IMR-90 (cell line): ENCODE measurements at regions not wholly inside any gene's neighbourhood (a gene's known extent, or its start where the extent isn't known, plus 50 kb on each side); places are given as distances from the start of the nearest gene placed in this dataset.
A peak's percentile ranks its signal among the peaks of the same experiment; 100 is the strongest.

ENCODE experiments used
- ATAC-seq: fragments of 200-7000 bp; cut with Tn5 transposase; 2 replicates; pipeline ENCODE4 v1.9.1; 2020; ENCODE audit warnings: low read depth, mild to moderate bottlenecking, moderate library complexity
- BruUV-seq: library from RNA; stranded (reverse); fragments of 400-500 nt; replicated peaks from 2 replicates; lab custom pipeline; 2021; lab: Mats Ljungman, UMichigan
- CTCF ChIA-PET: fragments of 300-600 bp; formaldehyde crosslinking; extraction: SDS; loops from one replicate; lab custom pipeline; 2021; ENCODE audit warnings: antibody characterized with exemption; lab: Yijun Ruan, JAX
- POLR2A ChIA-PET: fragments of 300-600 bp; sonication (Branson Sonifier 250); formaldehyde crosslinking; loops from one replicate; lab custom pipeline; 2022; ENCODE audit warnings: antibody characterized with exemption; ENCODE audit not compliant: unreplicated experiment; lab: Charles Lee
- DNase-seq: peaks from one replicate; pipeline ENCODE4 v3.0.0; 2013
- H2AFZ ChIP-seq: replicated peaks from 2 replicates; pipeline ENCODE3; 2013; ENCODE audit warnings: low read length, mild to moderate bottlenecking; ENCODE audit not compliant: poor library complexity
- H2AK5ac ChIP-seq: 2 replicates; pipeline ENCODE4 v1.6.1; 2013; ENCODE audit warnings: low read depth, low read length, inconsistent platforms
- H2AK9ac ChIP-seq: replicated peaks from 2 replicates; pipeline ENCODE3; 2013; ENCODE audit warnings: mild to moderate bottlenecking, low read depth, low read length, moderate library complexity; ENCODE audit not compliant: poor library complexity
- H2BK120ac ChIP-seq: 2 replicates; pipeline ENCODE4 v1.6.1; 2013; ENCODE audit warnings: low read depth, low read length, inconsistent platforms
- H2BK15ac ChIP-seq: 3 replicates; pipeline ENCODE4 v1.6.1; 2013; ENCODE audit warnings: low read depth, low read length, inconsistent platforms
- H2BK20ac ChIP-seq: 2 replicates; pipeline ENCODE4 v1.6.1; 2013; ENCODE audit warnings: low read depth, mild to moderate bottlenecking, inconsistent platforms, low read length, moderate library complexity
- H2BK5ac ChIP-seq: 2 replicates; pipeline ENCODE4 v1.6.1; 2013; ENCODE audit warnings: mild to moderate bottlenecking, low read depth, low read length, inconsistent platforms; ENCODE audit not compliant: poor library complexity, severe bottlenecking
- H3K14ac ChIP-seq: replicated peaks from 2 replicates; pipeline ENCODE4 v1.6.1; 2013; ENCODE audit warnings: low read depth, low read length, inconsistent platforms
- H3K18ac ChIP-seq: 2 replicates; pipeline ENCODE4 v1.6.1; 2013; ENCODE audit warnings: low read depth, low read length, control low read depth
- H3K23ac ChIP-seq: 2 replicates; pipeline ENCODE4 v1.6.1; 2013; ENCODE audit warnings: low read depth, low read length, inconsistent platforms
- H3K27ac ChIP-seq: 2 replicates; pipeline ENCODE4 v1.5.1; 2013; ENCODE audit warnings: mild to moderate bottlenecking, control low read depth, low read length; ENCODE audit not compliant: insufficient read depth
- H3K27me3 ChIP-seq: 2 replicates; pipeline ENCODE4 v1.6.1; 2013; ENCODE audit warnings: low read length; ENCODE audit not compliant: control insufficient read depth, insufficient read depth
- H3K36me3 ChIP-seq: 2 replicates; pipeline ENCODE4 v1.6.1; 2013; ENCODE audit warnings: low read length, mixed read lengths; ENCODE audit not compliant: control insufficient read depth, insufficient read depth
- H3K4ac ChIP-seq: 2 replicates; pipeline ENCODE4 v1.6.1; 2013; ENCODE audit warnings: low read depth, low read length, inconsistent platforms
- H3K4me1 ChIP-seq: 2 replicates; pipeline ENCODE4 v1.6.1; 2013; ENCODE audit warnings: low read length, mixed read lengths; ENCODE audit not compliant: control insufficient read depth, insufficient read depth
- H3K4me2 ChIP-seq: 2 replicates; pipeline ENCODE4 v1.6.1; 2013; ENCODE audit warnings: low read depth, mild to moderate bottlenecking, control low read depth, low read length, moderate library complexity
- H3K4me3 ChIP-seq: 2 replicates; pipeline ENCODE4 v1.5.1; 2013; ENCODE audit warnings: low read depth, mild to moderate bottlenecking, control low read depth, low read length, moderate library complexity; ENCODE audit not compliant: insufficient read depth
- H3K56ac ChIP-seq: 2 replicates; pipeline ENCODE4 v1.6.1; 2013; ENCODE audit warnings: low read length, inconsistent platforms; ENCODE audit not compliant: insufficient read depth; ENCODE audit errors: extremely low read depth
- H3K79me1 ChIP-seq, 2 experiments: 2 replicates each; pipeline ENCODE4 v1.6.1; 2013; ENCODE audit warnings: low read length in 2 of 2, inconsistent platforms in 1 of 2, low read depth in 1 of 2
- H3K9ac ChIP-seq: 2 replicates; pipeline ENCODE4 v1.6.1; 2013; ENCODE audit warnings: low read depth, low read length, control low read depth
- H3K9me1 ChIP-seq: 2 replicates; pipeline ENCODE4 v1.6.1; 2013; ENCODE audit warnings: low read length, inconsistent platforms; ENCODE audit not compliant: insufficient read depth
- H3K9me3 ChIP-seq: 2 replicates; pipeline ENCODE4 v1.6.1; 2013; ENCODE audit warnings: low read length; ENCODE audit not compliant: control insufficient read depth, insufficient read depth
- H4K20me1 ChIP-seq: 2 replicates; pipeline ENCODE4 v1.6.1; 2013; ENCODE audit warnings: low read length, inconsistent platforms; ENCODE audit not compliant: insufficient read depth
- H4K5ac ChIP-seq: 2 replicates; pipeline ENCODE4 v1.6.1; 2013; ENCODE audit warnings: mild to moderate bottlenecking, low read depth, low read length, control low read depth
- H4K8ac ChIP-seq, 2 experiments: 2 replicates each; pipeline ENCODE4 v1.6.1; 2013; ENCODE audit warnings: low read depth in 2 of 2, low read length in 2 of 2, control low read depth in 1 of 2, inconsistent platforms in 1 of 2
- H4K91ac ChIP-seq: 2 replicates; pipeline ENCODE4 v1.6.1; 2013; ENCODE audit warnings: low read depth, low read length, inconsistent platforms; ENCODE audit not compliant: insufficient read depth
- MAFK ChIP-seq: IDR thresholded peaks from 2 replicates; pipeline ENCODE4 v1.6.1; 2012; ENCODE audit warnings: low read depth, low read length, improper control_type of control experiment
- POLR2A ChIP-seq: IDR thresholded peaks from 2 replicates; pipeline ENCODE4 v1.6.1; 2012; ENCODE audit warnings: mild to moderate bottlenecking, low read depth, low read length
- WGBS, 2 experiments: methylation state at CpG; one replicate each; pipeline versions ENCODE4 v1.1.5 to v1.1.7; 2013; ENCODE audit warnings: missing lambda C conversion rate in 2 of 2; ENCODE audit not compliant: insufficient read length in 1 of 2; ENCODE audit errors: extremely low coverage in 2 of 2; 5-methylcytosine and 5-hydroxymethylcytosine counted together
- dilution Hi-C: fragments of 300-500 bp; cut with HindIII; formaldehyde crosslinking; loops from one replicate; pipeline ENCODE4 v1.14.3; 2018; ENCODE audit warnings: low sequenced_read_pairs; ENCODE audit not compliant: unreplicated experiment
- in situ Hi-C: fragments of 300-500 bp; cut with MboI; formaldehyde crosslinking; loops from 3 replicates; pipeline ENCODE4 v1.14.3; 2019; ENCODE audit warnings: low sequenced_read_pairs, inconsistent platforms, mixed read lengths
- intact Hi-C: fragments of 100-400 bp; cut with micrococcal nuclease; formaldehyde crosslinking; loops from 2 replicates; pipeline ENCODE4 v1.10.0; 2022

DNA sequence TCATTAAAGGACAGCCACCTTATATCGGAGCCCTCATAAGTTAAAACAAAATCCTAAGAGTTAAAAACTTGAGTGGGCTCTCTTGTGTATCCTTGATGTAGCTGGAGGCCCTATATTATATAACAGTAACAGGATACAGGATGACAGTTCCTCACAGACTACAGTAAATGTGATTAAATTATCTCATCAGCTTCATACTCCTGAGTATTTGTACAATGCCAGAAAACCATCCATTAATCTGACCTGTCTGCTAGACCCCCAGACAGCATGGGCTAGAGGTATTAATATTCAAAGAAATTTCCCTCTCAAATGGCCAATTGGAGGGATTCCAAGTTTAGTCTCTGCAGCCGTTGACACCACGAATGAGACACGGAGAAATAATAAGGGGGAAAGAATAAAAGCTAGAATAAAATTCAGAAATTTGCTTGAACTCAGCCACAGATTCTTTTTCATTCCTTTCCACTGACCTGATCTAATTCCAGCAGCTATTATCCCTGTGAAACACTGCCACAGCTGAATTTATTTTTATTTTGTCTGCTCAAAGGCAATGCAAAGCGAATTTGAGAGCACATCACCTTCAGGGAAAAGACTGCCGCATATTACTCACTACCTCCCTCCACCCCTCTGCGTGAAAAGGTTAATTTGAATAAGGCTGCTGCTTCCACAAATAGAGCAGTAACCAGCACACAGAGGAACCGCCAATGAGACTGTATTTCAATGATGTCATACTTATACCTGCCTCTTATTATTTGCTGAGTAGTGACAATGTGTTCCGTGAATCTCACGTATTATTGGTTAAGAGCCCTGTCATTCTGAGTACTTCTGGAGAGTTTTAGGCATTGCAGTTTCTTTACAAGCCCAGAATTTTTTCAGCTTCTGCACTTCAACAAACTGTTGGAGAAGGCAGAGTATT lies 155.9 kb upstream of the KLF12 start:
- Histone ChIP-seq H3K9ac (no peak overlapping the region), H4K20me1 (no peaks in the 10 kb centered on the region), H4K5ac (no peak overlapping the region), H3K14ac (peak overlapping the region; percentile 50; the same call in 1 of the 2 replicates), H2BK20ac (no peak overlapping the region), H2AFZ (peak overlapping the region; percentile 37), H3K56ac (no peak overlapping the region), H3K4me2 (no peak overlapping the region), H2AK5ac (no peak overlapping the region), H3K27me3 (no peaks in the 10 kb centered on the region), H2BK120ac (no peak overlapping the region), H3K4ac (no peak overlapping the region), H3K4me3 (no peak overlapping the region), H2BK15ac (no peak overlapping the region), H3K9me1 (peaks cover 2% of the 10 kb centered on the region; the same call in 1 of the 2 replicates), H3K23ac (no peak overlapping the region), H3K18ac (no peak overlapping the region), H2BK5ac (no peak overlapping the region), H3K36me3 (no peaks in the 10 kb centered on the region), H4K8ac (no peak overlapping the region), H4K91ac (no peak overlapping the region), H2AK9ac (no peak overlapping the region), H3K9me3 (no peaks in the 10 kb centered on the region), H3K79me1 (no peaks in the 10 kb centered on the region), H3K27ac (no peak overlapping the region), H3K4me1 (peaks cover 2% of the 10 kb centered on the region)
- peak; percentile 19; the same call in 1 of the 2 replicates for ATAC-seq
- dilution Hi-C loops: no loop called here
- BruUV-seq: no TSS peak
- intact Hi-C loops: loop anchor here (5.0 kb wide), 2 partner anchors 343 to 927 kb away; no protein-coding TSS in a partner anchor
- DNase-seq: peak; percentile 79
- ChIA-PET POLR2A (no interaction called here), CTCF (interaction anchor here (0.6 to 0.7 kb wide), 2 partner anchors 37 to 101 kb away, joined by 3 read pairs; no protein-coding TSS in a partner anchor)
- TF ChIP-seq POLR2A (no peak), MAFK (peak; percentile 69)
- no CpG with 5 or more reads among the region's 10 CpGs for WGBS, 2 experiments
- in situ Hi-C loops: loop anchor here (25.0 kb wide), 1 partner anchor 453 kb away; no protein-coding TSS in a partner anchor
